Kidney epithelial cell (primary cell): ENCODE measurements at regions not wholly inside any gene's neighbourhood (a gene's known extent, or its start where the extent isn't known, plus 50 kb on each side); places are given as distances from the start of the nearest gene placed in this dataset.

ENCODE experiments used
- DNase-seq: peaks from one replicate; pipeline ENCODE4 v3.0.0-alpha.2; 2010; ENCODE audit warnings: low read depth
- H3K27me3 ChIP-seq: 2 replicates; pipeline ENCODE4 v1.6.0; 2011; ENCODE audit warnings: low read length; ENCODE audit not compliant: control insufficient read depth, insufficient read depth
- H3K36me3 ChIP-seq: 2 replicates; pipeline ENCODE4 v1.5.1; 2011; ENCODE audit warnings: low read length; ENCODE audit not compliant: control insufficient read depth, insufficient read depth
- H3K4me3 ChIP-seq: 2 replicates; pipeline ENCODE4 v1.5.1; 2011; ENCODE audit warnings: low read depth, mild to moderate bottlenecking, control low read depth, low read length
- CTCF ChIP-seq: IDR thresholded peaks from 2 replicates; pipeline ENCODE4 v1.5.1; 2011; ENCODE audit warnings: mild to moderate bottlenecking, moderate library complexity, low read length, control low read depth, inconsistent platforms; ENCODE audit not compliant: insufficient read depth, poor library complexity, severe bottlenecking

DNA sequence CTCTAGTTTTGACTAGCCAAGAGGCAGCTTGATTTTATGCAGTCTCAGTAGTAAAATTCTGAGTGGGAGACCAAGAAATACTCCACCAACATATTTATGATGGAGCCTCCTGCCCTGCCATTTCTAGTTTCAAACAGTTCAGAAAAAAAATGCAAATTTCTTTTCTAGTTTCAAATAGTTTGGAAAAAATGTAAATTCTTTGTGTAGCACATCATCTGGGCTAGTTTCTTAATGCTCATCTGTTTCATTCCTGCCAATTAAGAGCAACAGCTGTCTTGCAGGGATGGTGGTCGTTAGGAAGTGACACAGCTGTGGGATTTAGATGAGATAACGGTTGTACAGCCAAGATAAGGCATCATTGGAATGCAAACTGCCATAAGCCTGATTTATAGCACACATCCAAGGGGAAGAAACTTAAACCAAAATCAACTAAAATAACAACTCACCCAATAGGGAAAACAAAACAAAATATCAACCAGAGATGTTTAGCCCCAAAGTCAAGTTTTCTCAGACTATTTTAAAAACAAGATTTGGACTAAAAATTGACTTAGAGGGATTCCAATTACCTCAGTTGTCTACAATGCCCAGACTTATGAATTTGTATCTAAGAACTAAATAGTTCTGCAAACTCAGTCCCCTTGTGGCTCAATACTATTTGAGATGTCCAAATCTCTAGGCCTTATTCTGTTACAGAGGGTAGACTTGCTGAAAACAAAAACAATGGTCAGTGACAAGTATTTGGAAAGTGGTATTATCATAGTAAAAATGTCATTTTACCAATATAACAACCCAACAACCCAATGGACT lies 291.3 kb upstream of the ATP2B1 start:
- H3K4me3 ChIP-seq = no peak overlapping the region
- no peak for TF ChIP-seq CTCF
- H3K36me3 ChIP-seq = no peaks in the 10 kb centered on the region
- H3K27me3 ChIP-seq = no peaks in the 10 kb centered on the region
- DNase-seq = no peak

GRCh38 chr12:89995870-89996269 lies 287.2 kb upstream of the ATP2B1 start:
- no peak overlapping the region for H3K4me3 ChIP-seq
- DNase-seq = no peak
- H3K36me3 ChIP-seq = no peaks in the 10 kb centered on the region
- no peaks in the 10 kb centered on the region for H3K27me3 ChIP-seq
- no peak for TF ChIP-seq CTCF

- Histone ChIP-seq H3K4me3 (no peak overlapping the region), H3K36me3 (no peaks in the 10 kb centered on the region), H3K27me3 (no peaks in the 10 kb centered on the region)
- no peak for DNase-seq
- TF ChIP-seq CTCF = no peak
Observed at GRCh38 chr12:89994911-89995310, 286.3 kb upstream of the ATP2B1 start.

DNA sequence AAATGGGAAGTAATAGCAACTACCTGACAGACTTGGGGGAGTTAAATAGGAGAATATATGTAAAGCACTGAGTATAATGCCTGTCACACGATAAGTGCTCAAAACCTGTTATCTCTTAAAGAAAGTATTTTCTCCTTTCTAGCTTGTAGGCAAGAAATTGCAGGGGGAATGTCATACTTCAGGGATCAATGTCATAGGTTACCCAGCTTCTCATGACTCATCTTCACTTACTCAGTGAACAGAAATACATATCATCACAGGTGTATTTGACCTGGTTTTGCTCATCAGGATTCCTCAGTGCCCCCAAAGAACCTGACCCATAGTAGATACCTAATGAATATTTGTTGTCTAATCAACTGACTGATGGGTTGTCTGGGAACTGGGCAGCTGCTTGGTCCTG lies 285.0 kb upstream of the ATP2B1 start:
- no peak for TF ChIP-seq CTCF
- no peaks in the 10 kb centered on the region for H3K27me3 ChIP-seq
- H3K4me3 ChIP-seq = no peak overlapping the region
- no peak for DNase-seq
- no peaks in the 10 kb centered on the region for H3K36me3 ChIP-seq

- DNase-seq = no peak
- TF ChIP-seq CTCF = no peak
- H3K4me3 ChIP-seq = no peak overlapping the region
- no peaks in the 10 kb centered on the region for H3K27me3 ChIP-seq
- no peaks in the 10 kb centered on the region for H3K36me3 ChIP-seq
Observed at GRCh38 chr12:89992668-89993451, 284.2 kb upstream of the ATP2B1 start.
